OCI-LY1 (cell line): ENCODE measurements at regions not wholly inside any gene's neighbourhood (a gene's known extent, or its start where the extent isn't known, plus 50 kb on each side); places are given as distances from the start of the nearest gene placed in this dataset.

ENCODE experiments used
- EZH2 ChIP-seq: fragments of 200-600 bp; sonication (generic), shearing (Covaris generic); IDR thresholded peaks from 2 replicates; pipeline ENCODE4 v1.8.0; 2017; ENCODE audit warnings: borderline replicate concordance, mixed run types, mild to moderate bottlenecking, antibody characterized with exemption, low read length, moderate library complexity, mixed read lengths
- TF ChIP-seq, protein P1 (sequence below): fragments of 200-600 bp; sonication (generic), shearing (Covaris generic); IDR thresholded peaks from 2 replicates; pipeline ENCODE4 v1.5.1; 2017; ENCODE audit warnings: mild to moderate bottlenecking, antibody characterized with exemption, low read length, moderate library complexity, mixed read lengths

DNA sequence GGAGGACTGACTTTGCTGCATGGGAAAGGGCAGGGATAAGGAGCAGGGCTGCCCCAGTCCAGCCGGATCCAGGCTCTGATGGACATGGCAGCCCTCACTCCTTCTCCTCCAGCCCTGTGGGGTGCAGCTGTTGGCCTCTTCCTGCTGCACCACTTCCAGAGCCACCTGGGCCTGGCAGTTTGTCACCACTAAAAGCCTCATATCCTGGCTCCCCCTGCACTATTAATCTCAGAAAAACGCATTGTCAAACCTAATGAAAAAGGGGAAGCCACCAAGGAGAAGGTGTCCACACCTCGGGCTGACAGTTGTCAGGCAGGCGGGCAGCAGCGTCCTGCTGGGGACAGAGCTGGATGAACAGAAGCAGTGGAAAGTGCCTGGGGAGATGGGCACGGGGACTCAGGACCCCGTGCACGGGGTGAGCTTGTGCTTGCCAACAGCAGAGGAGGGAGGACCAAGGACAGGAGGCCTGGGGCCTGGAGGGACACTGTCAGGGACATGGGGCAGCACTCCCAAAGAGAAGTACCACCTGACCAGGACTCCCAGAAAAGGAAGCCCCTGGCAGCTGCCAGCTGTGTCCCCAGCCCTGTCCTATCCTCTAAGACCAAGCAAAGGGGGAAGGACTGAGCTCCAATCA, 151.1 kb upstream of the TSHZ3 start:
- TF ChIP-seq, protein P1, sequence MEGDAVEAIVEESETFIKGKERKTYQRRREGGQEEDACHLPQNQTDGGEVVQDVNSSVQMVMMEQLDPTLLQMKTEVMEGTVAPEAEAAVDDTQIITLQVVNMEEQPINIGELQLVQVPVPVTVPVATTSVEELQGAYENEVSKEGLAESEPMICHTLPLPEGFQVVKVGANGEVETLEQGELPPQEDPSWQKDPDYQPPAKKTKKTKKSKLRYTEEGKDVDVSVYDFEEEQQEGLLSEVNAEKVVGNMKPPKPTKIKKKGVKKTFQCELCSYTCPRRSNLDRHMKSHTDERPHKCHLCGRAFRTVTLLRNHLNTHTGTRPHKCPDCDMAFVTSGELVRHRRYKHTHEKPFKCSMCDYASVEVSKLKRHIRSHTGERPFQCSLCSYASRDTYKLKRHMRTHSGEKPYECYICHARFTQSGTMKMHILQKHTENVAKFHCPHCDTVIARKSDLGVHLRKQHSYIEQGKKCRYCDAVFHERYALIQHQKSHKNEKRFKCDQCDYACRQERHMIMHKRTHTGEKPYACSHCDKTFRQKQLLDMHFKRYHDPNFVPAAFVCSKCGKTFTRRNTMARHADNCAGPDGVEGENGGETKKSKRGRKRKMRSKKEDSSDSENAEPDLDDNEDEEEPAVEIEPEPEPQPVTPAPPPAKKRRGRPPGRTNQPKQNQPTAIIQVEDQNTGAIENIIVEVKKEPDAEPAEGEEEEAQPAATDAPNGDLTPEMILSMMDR = no peak
- no peak for TF ChIP-seq EZH2
